ENCODE measurements at regions not wholly inside any gene's neighbourhood (a gene's known extent, or its start where the extent isn't known, plus 50 kb on each side); places are given as distances from the start of the nearest gene placed in this dataset.
A peak's percentile ranks its signal among the peaks of the same experiment; 100 is the strongest.

DNA sequence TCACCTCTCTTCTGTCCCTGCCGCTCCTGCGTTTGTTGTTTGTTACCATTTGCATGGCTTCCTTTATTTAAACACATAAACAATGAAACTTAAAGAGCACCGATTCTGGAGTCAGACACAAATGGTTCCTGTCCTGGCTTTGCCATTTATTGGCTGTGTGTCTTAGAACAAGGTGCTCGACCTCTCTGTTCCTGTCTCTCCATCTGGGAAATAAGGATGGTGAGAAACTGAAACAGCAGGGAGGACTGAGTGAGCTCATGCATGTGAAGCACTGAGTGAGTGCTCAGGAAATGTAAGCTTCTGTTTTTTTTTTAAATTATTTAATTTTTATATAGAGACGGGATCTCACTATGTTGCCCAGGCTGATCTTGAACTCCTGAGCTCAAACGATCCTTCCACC lies 148.2 kb upstream of the WNT4 start:
- Mint-ChIP-seq H3K4me3 (ENCODE audit: unreplicated experiment) (no peak overlapping the region), H3K27me3 (ENCODE audit: unreplicated experiment) (peaks cover 8% of the 10 kb centered on the region), H3K27ac (ENCODE audit: unreplicated experiment) (no peak overlapping the region), H3K36me3 (ENCODE audit: low read depth, unreplicated experiment) (no peaks in the 10 kb centered on the region), H3K4me1 (ENCODE audit: unreplicated experiment) (peaks cover 6% of the 10 kb centered on the region), H3K9me3 (ENCODE audit: unreplicated experiment) (no peaks in the 10 kb centered on the region)
- no peak for DNase-seq (ENCODE audit: low spot score)
- TF ChIP-seq, protein P1, sequence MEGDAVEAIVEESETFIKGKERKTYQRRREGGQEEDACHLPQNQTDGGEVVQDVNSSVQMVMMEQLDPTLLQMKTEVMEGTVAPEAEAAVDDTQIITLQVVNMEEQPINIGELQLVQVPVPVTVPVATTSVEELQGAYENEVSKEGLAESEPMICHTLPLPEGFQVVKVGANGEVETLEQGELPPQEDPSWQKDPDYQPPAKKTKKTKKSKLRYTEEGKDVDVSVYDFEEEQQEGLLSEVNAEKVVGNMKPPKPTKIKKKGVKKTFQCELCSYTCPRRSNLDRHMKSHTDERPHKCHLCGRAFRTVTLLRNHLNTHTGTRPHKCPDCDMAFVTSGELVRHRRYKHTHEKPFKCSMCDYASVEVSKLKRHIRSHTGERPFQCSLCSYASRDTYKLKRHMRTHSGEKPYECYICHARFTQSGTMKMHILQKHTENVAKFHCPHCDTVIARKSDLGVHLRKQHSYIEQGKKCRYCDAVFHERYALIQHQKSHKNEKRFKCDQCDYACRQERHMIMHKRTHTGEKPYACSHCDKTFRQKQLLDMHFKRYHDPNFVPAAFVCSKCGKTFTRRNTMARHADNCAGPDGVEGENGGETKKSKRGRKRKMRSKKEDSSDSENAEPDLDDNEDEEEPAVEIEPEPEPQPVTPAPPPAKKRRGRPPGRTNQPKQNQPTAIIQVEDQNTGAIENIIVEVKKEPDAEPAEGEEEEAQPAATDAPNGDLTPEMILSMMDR (IDR thresholded peaks at IDR 0.05; ENCODE audit: unreplicated experiment): no peak

DNA sequence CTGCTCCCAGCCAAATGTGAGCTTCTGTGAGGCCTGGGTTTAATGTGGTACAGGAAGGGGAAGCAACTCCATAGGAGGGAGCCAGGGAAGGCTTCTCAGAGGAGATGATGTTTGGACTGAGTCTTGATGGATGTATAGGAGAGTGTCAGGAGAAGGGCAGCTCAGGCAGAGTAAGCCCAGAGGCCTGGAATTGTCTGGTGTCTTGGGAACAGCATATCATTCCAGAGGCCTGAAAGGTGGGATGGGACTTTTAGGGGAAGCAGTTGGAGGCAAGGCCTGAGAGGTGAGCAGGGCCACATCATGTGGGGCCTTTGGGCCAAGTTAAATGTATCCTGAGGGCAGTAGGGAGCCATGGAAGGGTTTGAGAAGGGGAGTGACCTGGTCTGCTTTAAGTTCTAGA lies 148.6 kb upstream of the WNT4 start:
- H3K9me3 Mint-ChIP-seq (ENCODE audit: unreplicated experiment): no peaks in the 10 kb centered on the region
- H3K4me1 Mint-ChIP-seq (ENCODE audit: unreplicated experiment): peaks cover 9% of the 10 kb centered on the region
- H3K27ac Mint-ChIP-seq (ENCODE audit: unreplicated experiment): no peak overlapping the region
- H3K36me3 Mint-ChIP-seq (ENCODE audit: low read depth, unreplicated experiment): no peaks in the 10 kb centered on the region
- DNase-seq (ENCODE audit: low spot score): no peak
- H3K4me3 Mint-ChIP-seq (ENCODE audit: unreplicated experiment): no peak overlapping the region
- H3K27me3 Mint-ChIP-seq (ENCODE audit: unreplicated experiment): peaks cover 8% of the 10 kb centered on the region
- TF ChIP-seq, protein P1 (IDR thresholded peaks at IDR 0.05; ENCODE audit: unreplicated experiment): no peak

DNA sequence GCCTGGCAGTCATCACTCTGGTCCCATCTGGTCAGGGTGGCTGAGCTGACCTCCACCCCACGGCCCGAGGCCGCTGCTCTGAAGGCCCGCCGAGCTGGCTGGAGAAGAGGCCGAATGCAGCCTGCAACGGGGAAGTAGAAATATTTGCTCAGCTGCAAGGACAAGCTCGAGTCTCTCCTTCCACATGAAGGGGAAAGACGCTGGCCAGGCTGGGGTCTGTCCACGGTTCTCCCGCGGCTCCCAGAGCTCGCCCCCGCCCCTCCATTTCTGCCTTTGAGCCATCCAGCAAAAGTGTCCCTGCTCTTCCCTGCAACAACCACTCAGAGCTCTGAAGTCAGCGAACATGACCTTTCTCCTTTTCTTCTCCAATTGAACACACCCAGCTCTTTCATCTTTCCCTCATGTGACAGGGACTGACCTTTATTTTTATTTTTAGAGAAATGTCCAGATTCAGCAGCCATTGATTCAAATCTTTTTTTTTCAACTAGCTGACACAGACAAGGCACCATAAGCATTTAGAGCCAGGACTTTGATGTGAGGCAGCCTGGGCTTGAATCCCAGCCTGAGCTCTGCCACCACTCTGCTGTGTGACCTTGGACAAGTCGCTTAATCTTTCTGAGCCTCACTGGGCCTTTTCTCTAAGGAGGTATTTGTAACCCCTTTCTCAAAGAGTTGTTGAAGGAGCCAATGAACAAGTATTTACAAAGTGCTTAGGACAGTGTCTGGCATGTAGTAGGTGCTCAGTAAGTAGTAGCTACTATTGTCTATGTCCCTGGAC lies 149.3 kb upstream of the WNT4 start:
- Mint-ChIP-seq H3K27ac (ENCODE audit: unreplicated experiment) (no peak overlapping the region), H3K9me3 (ENCODE audit: unreplicated experiment) (no peaks in the 10 kb centered on the region), H3K4me3 (ENCODE audit: unreplicated experiment) (no peak overlapping the region), H3K4me1 (ENCODE audit: unreplicated experiment) (peaks cover 10% of the 10 kb centered on the region), H3K27me3 (ENCODE audit: unreplicated experiment) (peaks cover 6% of the 10 kb centered on the region), H3K36me3 (ENCODE audit: low read depth, unreplicated experiment) (no peaks in the 10 kb centered on the region)
- TF ChIP-seq, protein P1 (IDR thresholded peaks at IDR 0.05; ENCODE audit: unreplicated experiment): no peak
- no peak for DNase-seq (ENCODE audit: low spot score)

DNA sequence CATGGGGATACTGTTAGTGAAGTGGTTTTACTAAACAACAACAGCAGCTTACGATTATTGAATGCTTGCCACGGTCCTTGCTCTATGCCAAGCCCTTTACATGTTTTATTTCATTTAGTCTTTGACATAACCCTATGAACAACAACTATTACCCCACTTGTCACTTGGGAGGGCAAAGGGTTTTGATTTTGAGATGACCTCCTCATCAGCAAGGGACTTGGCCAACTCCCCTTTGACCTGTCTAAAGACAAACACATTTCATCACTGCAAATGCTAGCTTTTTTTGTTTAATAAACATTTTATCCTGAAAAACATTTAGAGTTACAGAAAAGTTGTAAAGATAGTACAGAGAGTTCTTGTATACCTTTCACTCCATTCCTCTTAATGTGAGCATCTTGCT lies 152.5 kb upstream of the WNT4 start:
- Mint-ChIP-seq H3K4me3 (ENCODE audit: unreplicated experiment) (no peak overlapping the region), H3K36me3 (ENCODE audit: low read depth, unreplicated experiment) (no peaks in the 10 kb centered on the region), H3K27me3 (ENCODE audit: unreplicated experiment) (peaks cover 3% of the 10 kb centered on the region), H3K9me3 (ENCODE audit: unreplicated experiment) (no peaks in the 10 kb centered on the region), H3K27ac (ENCODE audit: unreplicated experiment) (no peak overlapping the region), H3K4me1 (ENCODE audit: unreplicated experiment) (peaks cover 7% of the 10 kb centered on the region)
- no peak for DNase-seq (ENCODE audit: low spot score)
- TF ChIP-seq, protein P1 (IDR thresholded peaks at IDR 0.05; ENCODE audit: unreplicated experiment): no peak

DNA sequence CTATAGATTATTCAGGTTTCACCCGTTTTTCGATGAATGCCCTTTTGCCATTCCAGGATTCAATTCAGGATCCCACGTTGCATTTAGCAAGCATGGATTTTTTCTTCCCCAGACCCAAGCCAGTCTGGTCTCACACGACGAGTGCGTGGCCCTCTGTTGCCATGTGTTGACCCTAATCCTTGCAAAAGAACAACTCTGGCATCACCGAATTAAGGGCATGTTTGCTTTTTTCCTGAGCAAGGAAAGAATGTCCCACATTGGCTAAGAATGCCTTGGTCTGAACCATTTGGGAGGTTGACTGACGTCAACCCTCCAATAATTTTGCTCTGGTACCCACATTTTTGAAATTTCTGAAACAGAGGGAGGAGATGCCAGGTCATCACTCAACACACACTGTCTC lies 153.0 kb upstream of the WNT4 start:
- H3K36me3 Mint-ChIP-seq (ENCODE audit: low read depth, unreplicated experiment): no peaks in the 10 kb centered on the region
- DNase-seq (ENCODE audit: low spot score): no peak

More for the DNA sequence above, 153.0 kb upstream of the WNT4 start:
- Mint-ChIP-seq H3K9me3 (ENCODE audit: unreplicated experiment) (no peaks in the 10 kb centered on the region), H3K27me3 (ENCODE audit: unreplicated experiment) (peaks cover 3% of the 10 kb centered on the region), H3K27ac (ENCODE audit: unreplicated experiment) (peak overlapping the region; percentile 4), H3K4me3 (ENCODE audit: unreplicated experiment) (no peak overlapping the region), H3K4me1 (ENCODE audit: unreplicated experiment) (peaks cover 7% of the 10 kb centered on the region)
- TF ChIP-seq, protein P1 (IDR thresholded peaks at IDR 0.05; ENCODE audit: unreplicated experiment): no peak

Measured in endothelial cell (in vitro differentiated cells).